Endodermal cell (in vitro differentiated cells): ENCODE measurements at regions not wholly inside any gene's neighbourhood (a gene's known extent, or its start where the extent isn't known, plus 50 kb on each side); places are given as distances from the start of the nearest gene placed in this dataset.

Experiments
- DNase-seq: peaks from one replicate; pipeline ENCODE4 v3.0.0-alpha.2; 2017
- H3K27ac ChIP-seq: 2 replicates; pipeline ENCODE4 v1.5.1; 2013; ENCODE audit warnings: mild to moderate bottlenecking, low read depth, low read length, moderate library complexity
- H3K27me3 ChIP-seq: 2 replicates; pipeline ENCODE4 v1.6.1; 2013; ENCODE audit warnings: mild to moderate bottlenecking, low read length, moderate library complexity; ENCODE audit not compliant: insufficient read depth, control insufficient read depth, poor library complexity, severe bottlenecking
- H3K36me3 ChIP-seq: 2 replicates; pipeline ENCODE4 v1.7.0; 2013; ENCODE audit warnings: mild to moderate bottlenecking, low read length, moderate library complexity; ENCODE audit not compliant: control insufficient read depth, insufficient read depth
- H3K4me1 ChIP-seq: one replicate; pipeline ENCODE4 v1.7.0; 2013; ENCODE audit warnings: low read length; ENCODE audit not compliant: control insufficient read depth, insufficient read depth
- H3K4me3 ChIP-seq: 2 replicates; pipeline ENCODE4 v1.5.1; 2013; ENCODE audit warnings: mild to moderate bottlenecking, low read length, moderate library complexity
- H3K9ac ChIP-seq: 2 replicates; pipeline ENCODE4 v1.6.1; 2013; ENCODE audit warnings: mild to moderate bottlenecking, low read length, moderate library complexity; ENCODE audit not compliant: poor library complexity, severe bottlenecking; ENCODE audit errors: extremely low read depth
- H3K9me3 ChIP-seq: 2 replicates; pipeline ENCODE4 v1.6.1; 2013; ENCODE audit warnings: mild to moderate bottlenecking, low read length, moderate library complexity; ENCODE audit not compliant: control insufficient read depth
- H3K27ac Mint-ChIP-seq: 2 replicates; pipeline ENCODE4 v1.8.0; 2020; ENCODE audit warnings: mixed read lengths
- H3K27me3 Mint-ChIP-seq: 2 replicates; pipeline ENCODE4 v1.8.0; 2021; ENCODE audit warnings: mild to moderate bottlenecking, mixed read lengths; ENCODE audit not compliant: insufficient read depth
- H3K36me3 Mint-ChIP-seq: 2 replicates; pipeline ENCODE4 v1.8.0; 2020; ENCODE audit warnings: low read depth, mixed read lengths
- H3K4me1 Mint-ChIP-seq: 2 replicates; pipeline ENCODE4 v1.8.0; 2020; ENCODE audit warnings: mixed read lengths
- H3K4me3 Mint-ChIP-seq: 2 replicates; pipeline ENCODE4 v1.8.0; 2020; ENCODE audit warnings: mild to moderate bottlenecking, moderate library complexity, mixed read lengths
- H3K9me3 Mint-ChIP-seq: 2 replicates; pipeline ENCODE4 v1.8.0; 2020; ENCODE audit warnings: mild to moderate bottlenecking, mixed read lengths
- WGBS, 2 experiments: methylation state at CpG; one replicate each; pipeline versions ENCODE4 v1.1.5 to v1.1.7; 2013; ENCODE audit warnings: missing lambda C conversion rate in 2 of 2, mixed read lengths in 1 of 2; ENCODE audit not compliant: insufficient coverage in 1 of 2, insufficient read length in 1 of 2; 5-methylcytosine and 5-hydroxymethylcytosine counted together
- TF ChIP-seq, protein P1 (sequence below): fragments of 200-600 bp; sonication (generic); conservative IDR thresholded peaks from 2 replicates; pipeline ENCODE4 v1.5.0; 2021; ENCODE audit warnings: antibody characterized with exemption, mild to moderate bottlenecking

- H3K36me3 Mint-ChIP-seq = no peaks in the 10 kb centered on the region
- Histone ChIP-seq H3K4me3 (no peak overlapping the region), H3K27ac (no peak overlapping the region), H3K27me3 (no peaks in the 10 kb centered on the region), H3K9ac (no peak overlapping the region), H3K9me3 (no peaks in the 10 kb centered on the region), H3K4me1 (peaks cover 13% of the 10 kb centered on the region), H3K36me3 (no peaks in the 10 kb centered on the region)
- WGBS, 2 experiments = 85 to 86% methylated on average over 5 to 7 of the region's 7 CpGs
- no peak for DNase-seq
- H3K4me1 Mint-ChIP-seq = peaks cover 33% of the 10 kb centered on the region
- H3K27ac Mint-ChIP-seq = no peak overlapping the region
- no peak overlapping the region for H3K4me3 Mint-ChIP-seq
- H3K9me3 Mint-ChIP-seq = no peaks in the 10 kb centered on the region
- H3K27me3 Mint-ChIP-seq = no peaks in the 10 kb centered on the region
- TF ChIP-seq, protein P1, sequence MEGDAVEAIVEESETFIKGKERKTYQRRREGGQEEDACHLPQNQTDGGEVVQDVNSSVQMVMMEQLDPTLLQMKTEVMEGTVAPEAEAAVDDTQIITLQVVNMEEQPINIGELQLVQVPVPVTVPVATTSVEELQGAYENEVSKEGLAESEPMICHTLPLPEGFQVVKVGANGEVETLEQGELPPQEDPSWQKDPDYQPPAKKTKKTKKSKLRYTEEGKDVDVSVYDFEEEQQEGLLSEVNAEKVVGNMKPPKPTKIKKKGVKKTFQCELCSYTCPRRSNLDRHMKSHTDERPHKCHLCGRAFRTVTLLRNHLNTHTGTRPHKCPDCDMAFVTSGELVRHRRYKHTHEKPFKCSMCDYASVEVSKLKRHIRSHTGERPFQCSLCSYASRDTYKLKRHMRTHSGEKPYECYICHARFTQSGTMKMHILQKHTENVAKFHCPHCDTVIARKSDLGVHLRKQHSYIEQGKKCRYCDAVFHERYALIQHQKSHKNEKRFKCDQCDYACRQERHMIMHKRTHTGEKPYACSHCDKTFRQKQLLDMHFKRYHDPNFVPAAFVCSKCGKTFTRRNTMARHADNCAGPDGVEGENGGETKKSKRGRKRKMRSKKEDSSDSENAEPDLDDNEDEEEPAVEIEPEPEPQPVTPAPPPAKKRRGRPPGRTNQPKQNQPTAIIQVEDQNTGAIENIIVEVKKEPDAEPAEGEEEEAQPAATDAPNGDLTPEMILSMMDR = no peak
These were observed 1193.0 kb downstream of the UQCRFS1 start for GRCh38 chr19:28019901-28020300.

- Mint-ChIP-seq H3K36me3 (no peaks in the 10 kb centered on the region), H3K4me1 (peaks cover 33% of the 10 kb centered on the region), H3K27ac (no peak overlapping the region), H3K4me3 (no peak overlapping the region), H3K9me3 (no peaks in the 10 kb centered on the region), H3K27me3 (no peaks in the 10 kb centered on the region)
- Histone ChIP-seq H3K27me3 (no peaks in the 10 kb centered on the region), H3K9me3 (no peaks in the 10 kb centered on the region), H3K4me1 (peaks cover 13% of the 10 kb centered on the region), H3K4me3 (no peak overlapping the region), H3K9ac (no peak overlapping the region), H3K27ac (no peak overlapping the region), H3K36me3 (no peaks in the 10 kb centered on the region)
- TF ChIP-seq, protein P1 = no peak
- DNase-seq = no peak
- whole genome bisulfite sequencing, 2 experiments = 90 to 93% methylated on average over 6 to 7 of the region's 7 CpGs
These were observed 1193.6 kb downstream of the UQCRFS1 start for GRCh38 chr19:28019371-28019770.

GRCh38 chr19:28018499-28018898, 1194.5 kb downstream of the UQCRFS1 start:
- WGBS, 2 experiments = 87 to 100% methylated on average over 2 to 4 of the region's 5 CpGs
- H3K27ac Mint-ChIP-seq = no peak overlapping the region
- H3K4me3 ChIP-seq = no peak overlapping the region
- H3K9me3 ChIP-seq = no peaks in the 10 kb centered on the region
- H3K4me1 ChIP-seq = peaks cover 13% of the 10 kb centered on the region
- H3K4me1 Mint-ChIP-seq = peaks cover 33% of the 10 kb centered on the region
- TF ChIP-seq, protein P1 = no peak
- H3K27me3 Mint-ChIP-seq = no peaks in the 10 kb centered on the region
- no peaks in the 10 kb centered on the region for H3K36me3 Mint-ChIP-seq
- H3K9ac ChIP-seq = no peak overlapping the region
- no peak for DNase-seq
- no peaks in the 10 kb centered on the region for H3K36me3 ChIP-seq
- H3K27ac ChIP-seq = no peak overlapping the region
- no peaks in the 10 kb centered on the region for H3K9me3 Mint-ChIP-seq
- H3K4me3 Mint-ChIP-seq = no peak overlapping the region
- H3K27me3 ChIP-seq = no peaks in the 10 kb centered on the region
